SK-N-DZ (cell line): ENCODE measurements at regions not wholly inside any gene's neighbourhood (a gene's known extent, or its start where the extent isn't known, plus 50 kb on each side); places are given as distances from the start of the nearest gene placed in this dataset.
A peak's percentile ranks its signal among the peaks of the same experiment; 100 is the strongest.
"Not testable (repeated sequence)": the region's sequence is repeated elsewhere in the genome, so short reads cannot be mapped to it uniquely, and the experiment has no call there.

Experiments used
- DNase-seq: peaks from one replicate; pipeline ENCODE4 v3.0.0-alpha.2; 2015; ENCODE audit warnings: low spot score

- DNase-seq: no peak
Observed at GRCh38 chr6:140546640-140547039, 1172.2 kb upstream of the CITED2 start.

DNA sequence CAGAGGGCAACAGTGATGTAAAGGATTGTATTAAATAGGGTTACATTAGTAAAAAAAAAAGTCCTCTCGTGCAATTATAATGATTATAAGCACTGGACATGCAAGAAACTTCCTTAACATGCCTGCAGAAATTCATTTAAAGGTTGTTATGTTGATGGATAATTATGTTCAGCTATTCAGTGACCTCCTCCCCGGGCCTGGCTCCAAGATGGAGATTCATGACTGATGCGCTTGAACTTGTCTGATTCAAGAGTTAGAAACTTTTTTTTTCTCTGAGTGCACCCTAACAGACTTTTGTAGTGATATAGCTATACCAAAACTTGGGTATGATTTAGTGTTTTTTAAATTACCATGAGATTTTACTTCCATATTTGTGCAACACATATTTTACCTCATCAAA is 1170.0 kb upstream of the CITED2 start:
- DNase-seq: no peak

- DNase-seq: no peak
Observed at GRCh38 chr6:140542863-140543262, 1168.4 kb upstream of the CITED2 start.

GRCh38 chr6:140541288-140541687 is 1166.8 kb upstream of the CITED2 start:
- no peak for DNase-seq

DNA sequence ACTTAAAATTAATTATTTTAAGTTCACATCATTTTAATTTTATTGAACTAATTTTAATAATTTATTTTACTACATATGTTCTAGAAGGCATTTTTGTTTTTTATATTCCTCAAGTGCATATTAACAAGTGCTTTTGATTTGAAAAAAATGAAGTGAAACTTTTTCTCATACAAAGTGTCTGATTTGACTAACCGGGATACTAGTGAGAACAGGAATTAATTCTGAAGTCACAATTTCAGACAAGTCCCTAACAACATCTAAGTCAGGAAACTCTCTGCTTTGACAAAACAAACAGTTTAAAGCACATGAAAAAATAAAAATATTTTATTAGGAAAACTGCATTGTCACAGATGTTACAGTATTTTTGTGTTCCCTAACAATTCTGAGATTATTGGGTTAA is 1166.3 kb upstream of the CITED2 start:
- no peak for DNase-seq

DNA sequence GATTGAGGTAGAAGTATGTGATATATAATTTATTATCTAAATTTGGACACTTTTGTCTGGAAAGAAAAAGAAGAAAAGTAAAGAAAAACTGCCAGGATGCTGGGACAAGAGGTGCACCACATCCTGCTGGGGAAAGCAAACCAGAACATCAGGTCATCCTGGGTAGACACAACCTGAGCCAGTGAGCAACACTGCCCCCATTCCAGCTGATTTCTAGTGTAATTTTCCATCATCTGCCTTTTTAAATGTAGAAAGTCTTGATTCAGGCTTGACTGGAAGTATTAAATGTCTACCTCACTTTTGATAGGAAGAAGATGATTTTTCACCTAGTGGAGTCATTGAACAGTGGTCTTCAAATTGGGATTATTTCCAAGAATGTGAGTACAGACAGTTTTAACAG is 1164.5 kb upstream of the CITED2 start:
- no peak for DNase-seq

- no peak for DNase-seq
Observed at GRCh38 chr6:140537834-140538705, 1163.6 kb upstream of the CITED2 start.

DNA sequence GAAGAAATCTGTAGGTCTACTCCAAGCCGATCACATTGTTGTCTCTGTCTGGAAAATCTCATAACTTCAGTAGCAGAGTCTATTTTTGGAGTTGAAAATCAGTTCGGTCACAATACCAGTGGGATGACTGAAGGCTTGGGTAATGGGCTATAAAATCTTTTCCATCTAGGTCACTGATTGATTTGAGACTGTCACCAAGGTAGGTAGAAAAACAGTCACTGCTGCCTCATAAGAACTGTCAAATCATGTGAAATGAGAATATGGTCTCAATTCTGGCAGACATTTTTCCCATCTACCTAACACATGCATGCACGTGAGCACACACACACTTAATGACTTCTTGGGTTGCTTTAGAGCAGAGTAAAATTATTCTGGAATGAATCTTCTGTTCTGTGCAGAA is 1162.8 kb upstream of the CITED2 start:
- no peak for DNase-seq

GRCh38 chr6:140535511-140535910 is 1161.1 kb upstream of the CITED2 start:
- no peak for DNase-seq

GRCh38 chr6:140533526-140533925 is 1159.1 kb upstream of the CITED2 start:
- DNase-seq: no peak

DNA sequence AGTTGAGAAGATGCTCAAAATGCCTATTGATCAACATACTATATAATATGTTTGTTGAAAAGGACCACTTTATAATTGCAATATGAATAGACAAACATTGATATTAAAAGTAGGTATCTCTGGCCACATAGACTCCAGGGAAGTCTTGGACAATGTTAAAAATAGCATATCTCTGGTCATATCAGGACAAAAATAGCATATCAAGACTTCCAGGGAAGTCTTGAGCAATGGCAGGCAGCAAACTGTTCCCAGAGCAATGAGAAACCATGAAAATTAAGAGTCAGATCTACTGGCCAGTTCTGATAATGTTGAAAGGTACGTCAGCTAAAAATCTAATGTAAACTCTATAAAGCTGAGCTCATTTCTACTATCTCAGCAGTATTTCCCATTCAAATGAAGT is 1130.3 kb upstream of the CITED2 start:
- no peak for DNase-seq

- DNase-seq: no peak
Observed at GRCh38 chr6:140500849-140501248, 1126.4 kb upstream of the CITED2 start.

- no peak for DNase-seq
Observed at GRCh38 chr6:140499607-140500006, 1125.2 kb upstream of the CITED2 start.

- no peak for DNase-seq
Observed at GRCh38 chr6:140494321-140495108, 1120.1 kb upstream of the CITED2 start.

GRCh38 chr6:140493470-140493869 is 1119.0 kb upstream of the CITED2 start:
- not testable (repeated sequence) for DNase-seq

DNA sequence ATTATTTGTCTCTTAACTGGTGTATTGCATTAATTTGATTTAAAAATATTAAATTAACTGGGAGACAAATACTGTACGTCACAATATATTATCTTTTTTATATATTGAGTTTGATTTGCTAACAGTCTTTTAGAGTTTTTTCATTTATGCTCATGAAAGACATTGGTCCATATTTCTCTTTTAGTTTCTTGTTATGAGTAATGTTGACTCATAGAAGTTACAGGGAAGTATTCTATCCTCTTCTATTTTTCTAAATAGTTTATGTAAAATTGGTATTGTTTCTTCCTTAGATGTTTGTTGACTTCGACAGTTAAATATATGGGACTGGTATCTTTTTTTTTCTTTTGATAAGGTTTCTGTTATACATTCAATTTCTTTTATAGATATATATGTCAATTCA is 1115.6 kb upstream of the CITED2 start:
- DNase-seq: no peak

DNA sequence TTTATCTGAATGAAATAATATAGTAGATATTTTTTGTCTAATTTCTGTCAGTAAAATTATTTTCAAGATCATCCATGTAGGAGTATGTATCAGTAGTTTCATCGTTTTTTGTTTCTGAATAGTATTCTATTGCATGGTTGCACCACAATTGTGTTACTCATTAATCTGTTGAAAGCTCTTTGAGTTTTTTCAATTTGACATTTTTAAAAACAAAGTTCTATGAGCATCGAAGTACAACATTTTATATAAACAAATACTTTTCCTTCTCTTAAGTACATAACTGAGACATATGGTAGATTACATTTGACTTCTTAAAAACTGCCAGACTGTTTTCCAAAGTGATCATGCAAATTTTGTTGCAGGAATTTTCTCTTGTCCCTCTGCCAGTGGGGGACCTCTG is 1113.1 kb upstream of the CITED2 start:
- no peak for DNase-seq

DNA sequence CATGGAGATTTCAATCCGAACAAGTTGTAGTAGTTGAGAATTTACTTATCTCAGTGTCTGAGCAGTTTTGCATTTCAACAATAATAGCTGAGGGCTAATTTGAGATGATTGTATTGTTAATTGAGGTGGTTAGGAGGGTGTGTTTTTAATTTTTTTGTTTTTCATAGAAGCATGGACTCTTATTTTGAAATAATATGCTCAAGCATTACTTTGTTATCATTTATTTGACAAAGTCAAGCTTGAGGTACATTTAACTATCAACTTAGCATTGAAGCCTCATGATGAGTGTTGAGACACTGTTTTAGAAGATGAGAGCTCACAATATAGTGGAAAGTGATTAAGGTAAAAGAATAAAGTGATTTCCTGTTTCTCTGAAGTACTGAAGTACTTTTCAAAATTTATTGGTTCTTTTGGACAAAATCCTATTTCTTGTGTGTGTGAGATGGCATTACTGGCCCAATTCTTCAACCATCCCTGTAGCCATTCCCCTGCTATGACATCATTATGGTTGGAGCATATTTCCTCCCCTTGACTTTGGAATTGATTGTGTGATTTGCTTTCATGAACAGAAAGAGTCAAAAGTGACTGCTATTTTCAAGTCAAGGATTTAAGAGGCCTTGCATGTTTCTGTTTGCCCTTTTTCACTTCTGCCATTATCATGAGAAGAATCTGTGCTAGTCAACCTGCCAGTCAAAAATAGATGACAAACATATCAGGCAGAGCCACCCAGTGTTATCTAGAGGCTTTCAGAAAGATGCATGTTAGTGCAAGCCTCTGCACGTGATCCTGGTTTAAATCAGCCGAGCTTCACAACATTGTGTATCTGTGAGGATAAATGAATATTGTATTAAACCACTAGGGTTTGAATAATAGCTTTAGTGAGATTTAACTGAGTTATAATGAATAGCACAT is 1112.3 kb upstream of the CITED2 start:
- DNase-seq: no peak

GRCh38 chr6:140485740-140486449 is 1111.4 kb upstream of the CITED2 start:
- DNase-seq: no peak

- peak; percentile 3 for DNase-seq
Observed at GRCh38 chr6:140480852-140481251, 1106.4 kb upstream of the CITED2 start.

DNA sequence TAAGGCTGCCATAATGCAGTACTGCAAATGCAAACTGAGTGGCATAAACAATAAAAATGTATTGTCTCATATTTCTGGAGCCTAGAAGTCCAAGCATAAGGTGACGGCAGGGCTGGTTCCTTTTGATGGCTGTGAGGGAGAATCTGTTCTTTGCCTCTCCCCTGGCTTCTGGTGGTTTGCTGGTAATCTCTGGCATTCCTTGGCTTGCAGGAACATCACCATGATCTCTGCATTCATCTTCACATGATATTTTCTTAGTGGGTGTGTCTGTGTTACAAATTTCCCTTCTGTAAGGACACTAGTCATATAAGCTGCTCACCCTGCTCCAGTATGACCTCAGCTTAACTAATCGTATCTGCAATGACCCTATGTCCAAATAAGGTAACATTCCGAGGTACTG is 1104.2 kb upstream of the CITED2 start:
- DNase-seq: no peak
